Neural crest cell (in vitro differentiated cells): ENCODE measurements at regions not wholly inside any gene's neighbourhood (a gene's known extent, or its start where the extent isn't known, plus 50 kb on each side); places are given as distances from the start of the nearest gene placed in this dataset.

Source experiments
- DNase-seq: peaks from one replicate; pipeline ENCODE4 v3.0.0; 2021; ENCODE audit warnings: low read depth, mixed read lengths, low spot score
- H3K27ac Mint-ChIP-seq: one replicate; pipeline ENCODE4 v1.8.0; 2021; ENCODE audit warnings: mild to moderate bottlenecking, mixed read lengths; ENCODE audit not compliant: unreplicated experiment
- H3K27me3 Mint-ChIP-seq: 2 replicates; pipeline ENCODE4 v1.8.0; 2021; ENCODE audit warnings: low read depth, mild to moderate bottlenecking, mixed read lengths
- H3K36me3 Mint-ChIP-seq: 2 replicates; pipeline ENCODE4 v1.8.0; 2021; ENCODE audit warnings: low read depth, mild to moderate bottlenecking, mixed read lengths
- H3K4me1 Mint-ChIP-seq: 2 replicates; pipeline ENCODE4 v1.8.0; 2021; ENCODE audit warnings: mixed read lengths
- H3K4me3 Mint-ChIP-seq: one replicate; pipeline ENCODE4 v1.8.0; 2021; ENCODE audit warnings: mild to moderate bottlenecking, mixed read lengths
- H3K9me3 Mint-ChIP-seq: 2 replicates; pipeline ENCODE4 v1.8.0; 2021; ENCODE audit warnings: mixed read lengths
- TF ChIP-seq, protein P1 (sequence below): fragments of 200-600 bp; sonication (generic); conservative IDR thresholded peaks from 2 replicates; pipeline ENCODE4 v1.5.0; 2021; ENCODE audit warnings: antibody characterized with exemption, mild to moderate bottlenecking

DNA sequence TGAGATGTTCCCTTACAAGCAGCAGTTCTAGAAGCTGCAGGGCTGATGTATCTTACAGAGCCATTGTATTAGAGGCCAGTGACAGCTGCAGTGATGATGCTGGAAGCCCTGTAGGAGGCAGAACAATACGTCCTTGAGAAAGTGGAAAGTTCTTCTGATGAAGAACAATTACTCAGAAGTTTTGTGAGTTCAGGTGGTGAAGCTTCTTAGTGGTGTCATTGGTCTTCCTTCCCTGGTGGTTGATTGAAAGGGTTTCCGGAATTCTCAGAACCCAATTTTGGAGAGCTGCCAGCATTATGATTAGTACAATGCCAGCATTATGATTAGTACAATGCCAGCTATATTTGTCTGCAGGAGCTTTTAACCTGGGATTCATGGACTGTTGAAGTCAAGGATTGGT is 356.4 kb downstream of the MFSD1 start:
- H3K4me1 Mint-ChIP-seq = no peaks in the 10 kb centered on the region
- DNase-seq = no peak
- peaks cover 4% of the 10 kb centered on the region for H3K9me3 Mint-ChIP-seq
- H3K27ac Mint-ChIP-seq = no peak overlapping the region
- H3K27me3 Mint-ChIP-seq = peaks cover 8% of the 10 kb centered on the region
- no peaks in the 10 kb centered on the region for H3K36me3 Mint-ChIP-seq
- no peak overlapping the region for H3K4me3 Mint-ChIP-seq
- TF ChIP-seq, protein P1, sequence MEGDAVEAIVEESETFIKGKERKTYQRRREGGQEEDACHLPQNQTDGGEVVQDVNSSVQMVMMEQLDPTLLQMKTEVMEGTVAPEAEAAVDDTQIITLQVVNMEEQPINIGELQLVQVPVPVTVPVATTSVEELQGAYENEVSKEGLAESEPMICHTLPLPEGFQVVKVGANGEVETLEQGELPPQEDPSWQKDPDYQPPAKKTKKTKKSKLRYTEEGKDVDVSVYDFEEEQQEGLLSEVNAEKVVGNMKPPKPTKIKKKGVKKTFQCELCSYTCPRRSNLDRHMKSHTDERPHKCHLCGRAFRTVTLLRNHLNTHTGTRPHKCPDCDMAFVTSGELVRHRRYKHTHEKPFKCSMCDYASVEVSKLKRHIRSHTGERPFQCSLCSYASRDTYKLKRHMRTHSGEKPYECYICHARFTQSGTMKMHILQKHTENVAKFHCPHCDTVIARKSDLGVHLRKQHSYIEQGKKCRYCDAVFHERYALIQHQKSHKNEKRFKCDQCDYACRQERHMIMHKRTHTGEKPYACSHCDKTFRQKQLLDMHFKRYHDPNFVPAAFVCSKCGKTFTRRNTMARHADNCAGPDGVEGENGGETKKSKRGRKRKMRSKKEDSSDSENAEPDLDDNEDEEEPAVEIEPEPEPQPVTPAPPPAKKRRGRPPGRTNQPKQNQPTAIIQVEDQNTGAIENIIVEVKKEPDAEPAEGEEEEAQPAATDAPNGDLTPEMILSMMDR = no peak

DNA sequence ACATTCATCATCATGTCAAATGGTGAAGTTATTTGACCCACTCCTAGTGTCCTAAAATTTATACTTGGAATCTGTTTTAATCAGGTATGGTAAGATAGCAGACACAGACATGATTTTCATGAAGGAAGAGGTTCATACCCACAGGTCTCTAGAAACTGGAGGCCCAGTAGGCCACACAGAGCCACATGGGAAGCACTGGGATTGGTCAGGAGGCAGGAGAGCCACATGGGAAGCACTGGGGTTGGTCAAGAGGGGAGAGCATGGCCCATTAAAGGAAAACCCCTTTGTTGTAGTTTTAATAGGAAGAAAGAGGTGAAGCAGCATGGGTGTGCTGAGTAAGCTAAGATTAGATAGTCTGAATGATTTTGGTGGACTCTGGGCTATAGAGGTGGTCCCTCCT is 356.9 kb downstream of the MFSD1 start:
- H3K36me3 Mint-ChIP-seq = no peaks in the 10 kb centered on the region
- H3K4me1 Mint-ChIP-seq = no peaks in the 10 kb centered on the region
- H3K4me3 Mint-ChIP-seq = no peak overlapping the region
- peaks cover 8% of the 10 kb centered on the region for H3K27me3 Mint-ChIP-seq
- H3K27ac Mint-ChIP-seq = no peak overlapping the region
- H3K9me3 Mint-ChIP-seq = peaks cover 4% of the 10 kb centered on the region
- DNase-seq = no peak
- TF ChIP-seq, protein P1 = no peak

DNA sequence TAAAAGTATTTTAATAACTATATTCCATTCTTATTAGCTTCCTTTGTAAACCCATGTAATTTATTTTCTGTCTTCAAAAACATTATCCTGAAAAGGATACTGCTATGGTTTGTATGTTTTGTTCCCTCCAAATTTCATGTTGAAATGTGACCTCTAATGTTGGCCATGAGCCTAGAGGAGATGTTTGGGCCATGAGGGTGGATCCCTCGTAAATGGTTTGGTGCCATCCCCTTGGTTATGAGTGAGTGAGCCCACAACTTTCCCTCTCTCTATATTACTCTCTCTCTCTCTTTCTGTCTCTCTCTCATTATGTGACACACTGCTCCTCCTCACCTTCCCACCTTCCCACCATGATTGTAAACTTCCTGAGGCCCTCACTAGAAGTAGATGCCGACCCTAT is 357.7 kb downstream of the MFSD1 start:
- DNase-seq = no peak
- H3K27me3 Mint-ChIP-seq = peaks cover 8% of the 10 kb centered on the region
- no peaks in the 10 kb centered on the region for H3K4me1 Mint-ChIP-seq
- no peak overlapping the region for H3K4me3 Mint-ChIP-seq
- TF ChIP-seq, protein P1 = no peak
- no peaks in the 10 kb centered on the region for H3K36me3 Mint-ChIP-seq
- no peak overlapping the region for H3K27ac Mint-ChIP-seq
- H3K9me3 Mint-ChIP-seq = peaks cover 4% of the 10 kb centered on the region

DNA sequence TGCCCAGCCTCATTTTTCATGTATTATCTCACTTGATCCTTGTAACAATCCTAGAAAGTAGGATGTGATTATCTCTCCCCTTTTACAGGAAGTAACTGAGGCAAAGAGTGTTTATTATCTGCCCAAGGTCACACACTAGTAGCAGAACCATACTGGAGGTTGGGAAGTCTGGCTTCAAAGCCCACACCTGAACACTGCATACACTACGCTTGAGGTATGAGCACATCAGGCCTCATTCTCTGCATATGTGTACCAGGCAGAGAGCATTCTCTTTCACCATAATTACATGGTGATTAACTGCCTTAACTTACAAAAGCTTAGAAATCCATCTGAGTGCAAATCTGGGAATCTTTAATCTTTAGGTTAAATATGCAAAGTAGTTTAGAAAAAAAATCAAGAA is 361.8 kb downstream of the MFSD1 start:
- Mint-ChIP-seq H3K4me3 (no peak overlapping the region), H3K9me3 (peaks cover 4% of the 10 kb centered on the region), H3K27ac (no peak overlapping the region), H3K36me3 (no peaks in the 10 kb centered on the region), H3K4me1 (no peaks in the 10 kb centered on the region), H3K27me3 (peaks cover 3% of the 10 kb centered on the region)
- DNase-seq = no peak
- TF ChIP-seq, protein P1 = no peak

DNA sequence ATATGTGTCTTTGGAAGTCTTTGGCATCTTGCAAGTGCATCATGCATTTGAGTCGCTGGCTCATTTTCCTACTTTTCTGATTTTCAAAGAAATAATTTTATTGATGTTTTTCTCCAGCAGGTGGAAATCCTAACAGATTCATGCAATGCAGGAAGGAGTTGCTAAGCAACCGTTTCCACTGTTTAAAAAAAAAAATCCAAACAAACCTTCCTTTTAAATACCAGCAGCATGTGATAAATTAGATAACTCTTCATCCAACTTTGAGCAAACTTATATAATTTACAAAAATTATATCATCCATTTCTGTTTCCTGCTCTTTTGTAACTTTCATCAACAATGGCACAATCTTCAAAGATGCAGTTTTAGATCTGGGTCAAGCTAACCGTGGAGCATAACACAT is 364.1 kb downstream of the MFSD1 start:
- TF ChIP-seq, protein P1 = no peak
- Mint-ChIP-seq H3K4me1 (no peaks in the 10 kb centered on the region), H3K4me3 (no peak overlapping the region), H3K36me3 (no peaks in the 10 kb centered on the region), H3K27ac (no peak overlapping the region), H3K9me3 (no peaks in the 10 kb centered on the region), H3K27me3 (no peaks in the 10 kb centered on the region)
- DNase-seq = no peak
